ENCODE measurements at regions not wholly inside any gene's neighbourhood (a gene's known extent, or its start where the extent isn't known, plus 50 kb on each side); places are given as distances from the start of the nearest gene placed in this dataset.

GRCh38 chr6:104381907-104382306, 477.8 kb downstream of the HACE1 start:
- Histone ChIP-seq H3K9ac (ENCODE audit: insufficient read depth in 1 of 2, low read length in 2 of 2) (no peak overlapping the region), H3K9me3 (ENCODE audit: control insufficient read depth in 4 of 4, insufficient read depth in 3 of 4, low read length in 3 of 4) (peaks cover 0 to 7% (median 0%) of the 10 kb centered on the region in 4 donors), H3K27me3 (ENCODE audit: control insufficient read depth in 3 of 3, insufficient read depth in 3 of 3, low read length in 2 of 3) (no peaks in the 10 kb centered on the region), H3K36me3 (ENCODE audit: control insufficient read depth in 4 of 4, insufficient read depth in 4 of 4, low read length in 4 of 4) (no peaks in the 10 kb centered on the region), H3K4me3 (no peak overlapping the region), H3K27ac (ENCODE audit: low read depth in 1 of 2, low read length in 1 of 2) (no peak overlapping the region), H3K4me1 (ENCODE audit: control insufficient read depth in 5 of 5, insufficient read depth in 5 of 5, low read length in 5 of 5) (no peaks in the 10 kb centered on the region)
- TF ChIP-seq, protein P1, sequence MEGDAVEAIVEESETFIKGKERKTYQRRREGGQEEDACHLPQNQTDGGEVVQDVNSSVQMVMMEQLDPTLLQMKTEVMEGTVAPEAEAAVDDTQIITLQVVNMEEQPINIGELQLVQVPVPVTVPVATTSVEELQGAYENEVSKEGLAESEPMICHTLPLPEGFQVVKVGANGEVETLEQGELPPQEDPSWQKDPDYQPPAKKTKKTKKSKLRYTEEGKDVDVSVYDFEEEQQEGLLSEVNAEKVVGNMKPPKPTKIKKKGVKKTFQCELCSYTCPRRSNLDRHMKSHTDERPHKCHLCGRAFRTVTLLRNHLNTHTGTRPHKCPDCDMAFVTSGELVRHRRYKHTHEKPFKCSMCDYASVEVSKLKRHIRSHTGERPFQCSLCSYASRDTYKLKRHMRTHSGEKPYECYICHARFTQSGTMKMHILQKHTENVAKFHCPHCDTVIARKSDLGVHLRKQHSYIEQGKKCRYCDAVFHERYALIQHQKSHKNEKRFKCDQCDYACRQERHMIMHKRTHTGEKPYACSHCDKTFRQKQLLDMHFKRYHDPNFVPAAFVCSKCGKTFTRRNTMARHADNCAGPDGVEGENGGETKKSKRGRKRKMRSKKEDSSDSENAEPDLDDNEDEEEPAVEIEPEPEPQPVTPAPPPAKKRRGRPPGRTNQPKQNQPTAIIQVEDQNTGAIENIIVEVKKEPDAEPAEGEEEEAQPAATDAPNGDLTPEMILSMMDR (IDR thresholded peaks at IDR 0.05; ENCODE audit: control extremely low read depth, extremely low read depth), result no peak
- ATAC-seq (ENCODE audit: insufficient read depth, low FRiP score) (no peak), DNase-seq (no peak)
- WGBS, 2 donors, result 87 to 89% methylated on average over 2 of the region's 2 CpGs

DNA sequence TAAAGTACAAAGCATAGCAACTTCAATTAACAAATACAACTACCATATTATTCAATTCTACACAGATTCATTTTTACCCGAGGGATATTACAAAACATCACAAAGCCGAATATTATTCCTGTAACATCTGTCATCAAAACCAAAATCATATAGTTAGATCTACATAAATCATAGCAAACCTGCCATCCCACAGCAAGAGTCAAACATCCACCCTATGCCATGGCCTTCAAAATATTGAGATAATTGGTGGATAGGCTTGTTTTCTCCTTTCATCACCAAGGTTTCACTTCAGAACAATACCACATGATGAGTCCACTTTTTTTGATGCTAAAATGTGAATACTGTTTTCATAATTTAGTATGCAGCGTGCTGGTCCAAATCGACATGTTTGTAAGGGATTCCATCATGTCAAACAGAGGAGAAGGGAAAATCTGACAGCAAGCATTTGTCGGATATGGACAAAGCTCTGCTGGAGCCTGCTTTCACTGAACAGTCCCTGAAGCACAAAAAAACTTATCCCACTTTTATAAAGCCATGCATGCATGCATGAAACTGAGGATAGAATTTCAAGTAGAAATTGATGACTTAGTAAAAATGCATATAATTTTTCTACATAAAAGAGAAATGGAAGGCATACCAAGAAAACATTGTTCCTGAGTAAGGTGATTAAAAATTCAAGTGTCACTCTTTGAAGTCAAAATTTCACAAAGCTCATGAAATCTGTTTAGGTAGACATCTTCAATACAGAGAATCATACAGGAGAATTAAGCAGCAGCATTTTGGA, 494.1 kb downstream of the HACE1 start:
- ATAC-seq (ENCODE audit: insufficient read depth, low FRiP score) (no peak), DNase-seq (no peak)
- no peak overlapping the region for H3K4me3 ChIP-seq
- WGBS, 2 donors, result 91 to 92% methylated on average over 5 of the region's 5 CpGs
- H3K27me3 ChIP-seq (ENCODE audit: control insufficient read depth in 3 of 3, insufficient read depth in 3 of 3, low read length in 2 of 3), result no peaks in the 10 kb centered on the region
- no peaks in the 10 kb centered on the region for H3K36me3 ChIP-seq (ENCODE audit: control insufficient read depth in 4 of 4, insufficient read depth in 4 of 4, low read length in 4 of 4)
- no peak overlapping the region for H3K27ac ChIP-seq (ENCODE audit: low read depth in 1 of 2, low read length in 1 of 2)
- TF ChIP-seq, protein P1 (IDR thresholded peaks at IDR 0.05; ENCODE audit: control extremely low read depth, extremely low read depth), result no peak
- H3K4me1 ChIP-seq (ENCODE audit: control insufficient read depth in 5 of 5, insufficient read depth in 5 of 5, low read length in 5 of 5), result no peaks in the 10 kb centered on the region
- H3K9ac ChIP-seq (ENCODE audit: insufficient read depth in 1 of 2, low read length in 2 of 2), result no peak overlapping the region
- H3K9me3 ChIP-seq (ENCODE audit: control insufficient read depth in 4 of 4, insufficient read depth in 3 of 4, low read length in 3 of 4), result no peaks in the 10 kb centered on the region

- TF ChIP-seq, protein P1 (IDR thresholded peaks at IDR 0.05; ENCODE audit: control extremely low read depth, extremely low read depth), result no peak
- Histone ChIP-seq H3K27ac (ENCODE audit: low read depth in 1 of 2, low read length in 1 of 2) (no peak overlapping the region), H3K9ac (ENCODE audit: insufficient read depth in 1 of 2, low read length in 2 of 2) (no peak overlapping the region), H3K36me3 (ENCODE audit: control insufficient read depth in 4 of 4, insufficient read depth in 4 of 4, low read length in 4 of 4) (no peaks in the 10 kb centered on the region), H3K4me3 (no peak overlapping the region), H3K4me1 (ENCODE audit: control insufficient read depth in 5 of 5, insufficient read depth in 5 of 5, low read length in 5 of 5) (peaks cover 0 to 1% (median 0%) of the 10 kb centered on the region in 5 donors), H3K9me3 (ENCODE audit: control insufficient read depth in 4 of 4, insufficient read depth in 3 of 4, low read length in 3 of 4) (peaks cover 0 to 7% (median 0%) of the 10 kb centered on the region in 4 donors), H3K27me3 (ENCODE audit: control insufficient read depth in 3 of 3, insufficient read depth in 3 of 3, low read length in 2 of 3) (no peaks in the 10 kb centered on the region)
- DNase-seq, result no peak
- WGBS, 2 donors, result 97% methylated on average over 3 of the region's 3 CpGs
- no peak for ATAC-seq (ENCODE audit: insufficient read depth, low FRiP score)
Observed at GRCh38 chr6:104357928-104358327, 501.8 kb downstream of the HACE1 start.
